Activated CD4-positive, alpha-beta T cell treated with anti-CD3 and anti-CD28 coated beads, Interleukin-2, Interleukin-4, amounts not matched to agents 100 ng/mL and 50 ng/mL, durations not matched to agents 16 hours and 8 hours (primary cell): ENCODE measurements at regions not wholly inside any gene's neighbourhood (a gene's known extent, or its start where the extent isn't known, plus 50 kb on each side); places are given as distances from the start of the nearest gene placed in this dataset.

Source experiments
- DNase-seq: peaks from one replicate; pipeline ENCODE4 v3.0.0-alpha.2; 2020; ENCODE audit warnings: low spot score

DNA sequence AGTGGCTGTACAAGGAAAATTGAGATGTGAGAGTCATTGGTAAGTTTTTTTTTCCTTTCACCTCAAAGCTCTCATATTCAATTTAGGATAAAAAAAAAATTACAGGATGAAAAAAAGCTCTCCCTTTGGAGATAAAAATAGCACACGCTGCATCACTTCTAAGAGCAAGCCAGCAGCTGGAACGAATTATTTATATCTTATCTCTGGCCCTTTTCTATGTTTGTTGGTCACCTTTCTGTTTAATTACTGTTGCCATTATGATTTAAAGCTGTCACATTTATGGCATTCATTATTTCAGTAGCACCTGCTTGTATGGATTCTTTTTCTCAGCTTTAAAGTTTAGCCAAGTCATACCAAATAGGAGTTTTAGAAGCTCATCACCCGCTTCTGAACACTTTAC, 171.6 kb upstream of the PDZRN3 start:
- no peak for DNase-seq

DNA sequence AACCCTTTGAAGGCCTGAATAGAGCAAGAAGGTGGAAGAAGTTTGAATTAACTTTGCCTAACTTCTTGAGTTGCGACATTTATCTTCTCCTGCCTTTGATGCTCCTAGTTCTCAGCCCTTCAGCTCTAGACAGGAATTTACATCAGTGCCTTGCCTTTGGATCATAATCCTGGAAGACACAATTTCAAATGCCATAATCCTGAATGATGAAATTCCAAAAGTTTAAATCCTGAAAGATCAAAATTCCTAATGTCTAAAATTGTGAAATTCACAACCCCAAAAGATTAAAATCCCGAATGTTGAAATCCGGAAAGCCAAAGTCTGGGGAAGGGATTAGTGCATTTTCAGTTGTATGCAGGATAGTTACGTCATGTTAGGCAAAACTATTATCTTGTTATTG, 166.6 kb upstream of the PDZRN3 start:
- no peak for DNase-seq

DNA sequence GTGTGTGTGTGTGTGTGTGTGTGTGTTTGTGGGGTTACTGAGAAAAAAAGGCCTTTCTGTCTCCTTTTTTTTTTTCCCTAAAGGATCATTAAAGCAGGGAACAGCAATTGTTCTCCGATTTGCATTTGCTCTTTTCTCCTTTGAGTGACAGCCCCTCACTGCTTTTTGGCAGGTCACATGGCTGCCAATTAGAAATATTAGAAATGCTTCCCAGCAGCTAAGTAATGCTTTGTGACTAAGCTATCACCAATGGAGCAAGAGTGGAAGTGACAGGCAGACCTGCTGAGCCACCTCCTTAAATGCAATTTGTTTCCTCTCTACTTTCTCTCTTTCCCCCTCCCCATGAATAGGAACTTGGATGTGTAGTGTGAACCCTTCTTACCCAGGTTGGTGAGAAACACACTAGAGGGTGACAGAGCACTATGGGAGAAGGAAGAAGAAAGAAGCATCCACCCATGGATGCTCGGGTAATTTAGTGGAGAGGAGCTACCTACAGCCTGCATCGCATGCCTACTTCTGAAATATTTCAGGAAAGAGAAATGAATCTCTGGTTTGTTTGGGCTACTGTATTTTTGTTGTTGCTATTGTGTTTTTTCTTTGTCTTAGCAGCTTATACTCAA, 165.2 kb upstream of the PDZRN3 start:
- no peak for DNase-seq

DNA sequence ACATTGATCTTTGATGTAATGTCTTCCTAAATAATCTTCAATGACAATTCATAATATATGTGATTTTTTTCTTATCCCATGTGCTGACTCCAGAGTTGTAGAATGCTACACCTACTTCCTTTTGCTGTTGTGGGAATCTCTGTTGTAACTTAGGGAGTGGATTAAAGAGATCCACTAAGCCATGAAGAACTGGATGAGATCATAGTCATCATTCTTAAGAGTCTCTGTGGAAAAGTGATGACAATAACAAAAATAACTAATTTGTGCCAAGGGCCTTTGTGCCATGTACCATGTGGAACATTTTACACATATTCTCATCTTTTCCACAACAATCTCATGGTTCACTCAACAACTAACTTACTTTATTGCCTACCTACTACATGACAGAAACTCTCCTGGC, 162.9 kb upstream of the PDZRN3 start:
- DNase-seq = no peak

DNA sequence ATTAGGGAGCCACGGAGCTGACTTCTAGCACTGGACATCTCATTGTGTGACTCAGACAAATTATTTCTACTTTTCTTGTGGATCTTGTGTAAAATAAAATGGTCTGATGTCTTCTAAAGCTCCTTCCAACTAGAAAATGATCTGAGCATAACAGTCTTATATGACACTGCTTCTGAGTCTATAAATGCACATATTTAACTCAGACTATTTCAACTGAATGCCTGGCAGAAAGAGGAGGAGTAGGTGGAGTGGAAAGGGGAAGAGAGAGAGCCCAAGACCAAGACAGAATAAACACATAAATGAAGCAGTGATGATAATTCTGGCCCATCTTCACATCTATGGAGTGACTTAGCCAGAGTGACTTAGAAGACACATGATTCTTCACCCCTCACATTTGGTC, 162.3 kb upstream of the PDZRN3 start:
- no peak for DNase-seq

DNA sequence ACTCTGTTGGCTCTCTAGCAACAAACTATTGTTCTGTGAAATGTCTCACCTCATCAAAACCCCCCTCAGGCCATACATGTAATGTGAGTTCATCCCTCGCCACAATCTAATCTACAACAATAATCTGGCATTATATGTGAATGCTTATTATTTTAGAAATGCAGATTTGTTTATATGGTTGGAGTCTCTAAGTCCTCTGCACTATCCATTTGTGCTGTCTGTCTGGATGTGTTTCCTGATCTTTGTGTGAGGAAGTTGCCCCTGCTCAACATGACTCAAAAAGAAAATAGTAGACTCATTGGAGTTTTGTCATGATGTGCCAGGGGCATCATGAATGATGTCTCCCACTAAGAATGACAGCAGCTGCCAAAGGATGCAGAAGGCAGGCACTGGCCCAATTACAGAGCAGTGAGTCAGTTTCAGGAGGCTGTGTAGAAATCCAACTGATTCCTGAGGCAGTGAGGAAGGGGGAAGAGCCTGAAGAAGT, 161.6 kb upstream of the PDZRN3 start:
- DNase-seq = no peak

DNA sequence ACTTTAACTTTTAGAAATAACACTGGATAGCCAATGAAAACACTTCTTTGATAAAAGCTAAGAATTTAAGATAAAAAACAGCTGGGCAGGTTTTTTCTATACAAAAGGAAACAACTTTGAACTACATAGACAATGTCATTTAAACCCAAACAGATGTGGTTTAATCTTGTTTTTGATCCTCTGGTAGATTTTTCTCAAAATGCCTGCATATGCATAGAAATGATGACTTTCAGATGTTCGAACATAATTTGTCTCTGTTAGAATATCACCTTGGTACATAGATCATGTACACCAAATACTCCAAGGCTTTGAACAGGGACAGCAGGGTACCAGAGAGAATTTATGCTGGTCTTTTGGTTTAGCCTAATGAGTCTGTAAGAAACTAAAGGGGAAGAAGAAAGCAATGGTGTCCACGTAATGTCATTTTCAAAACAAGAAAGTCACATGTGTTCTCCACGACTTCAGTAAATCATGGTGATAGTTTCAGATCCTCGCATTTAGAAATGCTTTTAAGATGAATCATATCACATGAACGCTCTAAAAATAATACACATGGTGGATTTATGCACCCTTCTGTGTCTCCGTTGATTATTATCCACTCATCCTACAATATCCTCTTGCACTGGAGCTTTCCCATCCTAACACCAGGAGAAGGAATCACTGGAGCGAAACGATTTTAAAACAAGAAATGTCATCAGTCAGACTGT, 160.1 kb upstream of the PDZRN3 start:
- DNase-seq = no peak

DNA sequence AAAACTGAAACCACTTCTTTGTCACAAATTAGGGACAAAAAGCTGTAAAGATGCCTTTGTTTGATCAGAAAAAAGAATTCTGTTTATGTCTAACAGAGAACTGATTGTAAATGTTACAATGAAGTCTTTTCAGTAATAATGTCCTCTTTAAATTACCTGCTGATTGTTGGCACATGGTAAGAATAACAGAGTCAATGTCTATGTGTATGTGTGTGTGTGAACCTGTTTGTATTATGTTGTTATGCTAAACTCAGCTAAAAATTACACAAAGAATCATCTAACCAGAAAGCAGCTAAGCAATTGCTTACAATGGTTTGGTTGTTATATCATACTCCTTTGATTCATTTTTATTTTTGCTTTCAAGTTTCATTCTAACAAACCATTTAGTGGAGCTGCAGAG, 159.1 kb upstream of the PDZRN3 start:
- DNase-seq = no peak

DNA sequence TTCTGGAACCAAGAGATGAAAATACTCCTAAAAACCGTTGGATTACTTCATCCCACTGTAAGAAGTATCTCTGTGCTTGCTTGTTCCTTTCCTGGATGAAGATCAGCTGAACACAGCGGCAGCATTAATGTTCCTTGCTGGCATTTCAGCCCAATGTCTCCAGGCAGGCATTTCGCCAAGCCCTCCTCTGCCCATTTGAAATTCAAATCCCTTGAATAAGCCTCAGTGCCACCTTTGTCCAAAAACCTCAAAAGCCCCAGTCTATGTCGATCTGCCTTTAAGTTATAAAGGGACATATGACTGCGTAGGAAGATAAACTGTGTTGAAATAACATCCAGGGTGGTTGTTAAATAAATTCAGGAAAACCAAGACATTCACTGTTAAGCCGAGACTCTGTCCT, 156.8 kb upstream of the PDZRN3 start:
- no peak for DNase-seq

DNA sequence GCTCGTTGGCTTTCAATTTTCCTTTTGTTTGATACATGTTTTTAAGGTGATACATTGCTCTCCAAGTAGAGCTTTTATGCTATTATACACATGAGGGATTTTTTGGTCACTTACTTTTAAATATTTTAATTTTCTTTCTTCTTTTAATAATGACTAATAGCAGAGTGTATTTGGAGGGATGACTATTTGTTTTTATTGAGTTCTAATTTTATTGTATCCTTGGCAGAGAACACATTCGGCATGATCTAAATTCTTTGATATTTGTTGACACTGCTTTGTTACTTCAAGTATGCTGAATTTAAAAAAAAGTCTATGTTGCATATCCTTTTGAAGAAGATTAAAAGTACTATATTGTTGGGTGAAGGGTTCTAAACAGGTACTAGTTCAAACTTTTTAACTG, 149.9 kb upstream of the PDZRN3 start:
- no peak for DNase-seq

DNA sequence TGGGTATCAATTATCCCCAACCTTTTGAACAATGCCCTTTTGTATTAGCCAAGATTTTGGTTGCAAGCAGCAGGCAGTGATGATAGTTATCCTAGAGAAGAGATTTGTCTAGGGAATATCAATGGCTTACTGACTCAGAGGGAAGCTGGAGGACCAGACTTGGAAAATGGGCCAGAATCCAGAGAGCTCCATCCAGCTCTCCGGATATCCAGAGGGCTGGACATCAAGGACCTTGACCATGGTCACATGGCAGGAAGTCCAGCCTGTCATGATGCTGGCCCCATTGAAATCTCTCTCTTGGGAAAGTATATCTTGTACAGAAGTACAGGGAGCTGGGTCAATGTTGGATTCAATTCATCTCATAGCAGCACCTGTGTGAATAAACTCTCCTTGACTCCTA, 148.5 kb upstream of the PDZRN3 start:
- DNase-seq = no peak

DNA sequence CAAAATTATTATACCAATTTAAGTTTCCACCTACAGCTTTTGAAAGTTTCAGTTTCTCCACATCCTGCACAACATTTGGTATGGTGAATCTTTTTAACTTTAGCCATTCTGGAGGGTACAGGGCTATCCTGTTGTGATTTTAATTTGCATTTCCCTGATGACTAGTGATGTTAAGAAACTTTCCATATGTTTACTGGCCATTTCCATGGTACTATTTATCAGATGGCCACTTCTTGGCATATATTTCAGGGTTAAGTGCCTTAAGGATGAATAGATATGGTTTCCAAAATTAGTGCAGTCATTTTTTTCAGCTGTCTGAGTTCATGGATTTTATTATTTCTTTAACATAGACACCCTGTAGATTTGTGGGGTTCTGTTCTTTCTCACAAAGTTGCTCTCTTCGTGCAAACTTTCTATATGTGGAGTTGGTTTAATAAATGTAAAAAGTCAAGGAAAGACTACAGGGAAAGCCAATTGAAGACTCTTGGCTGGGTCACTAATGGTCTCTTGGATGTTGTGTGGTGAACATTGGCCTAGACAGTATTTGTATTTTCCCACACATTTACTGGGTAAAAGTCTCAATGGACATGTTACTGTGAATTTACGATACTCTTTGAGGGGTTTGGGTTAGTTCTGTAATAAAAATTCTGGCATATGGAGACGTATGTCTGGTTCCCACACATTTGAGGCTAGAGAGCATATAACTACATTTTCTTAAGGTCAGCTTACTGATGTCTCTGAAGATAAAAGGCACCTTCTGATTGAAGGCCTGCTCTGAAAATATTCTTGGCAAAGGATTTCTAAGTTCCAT, 147.5 kb upstream of the PDZRN3 start:
- DNase-seq = no peak

DNA sequence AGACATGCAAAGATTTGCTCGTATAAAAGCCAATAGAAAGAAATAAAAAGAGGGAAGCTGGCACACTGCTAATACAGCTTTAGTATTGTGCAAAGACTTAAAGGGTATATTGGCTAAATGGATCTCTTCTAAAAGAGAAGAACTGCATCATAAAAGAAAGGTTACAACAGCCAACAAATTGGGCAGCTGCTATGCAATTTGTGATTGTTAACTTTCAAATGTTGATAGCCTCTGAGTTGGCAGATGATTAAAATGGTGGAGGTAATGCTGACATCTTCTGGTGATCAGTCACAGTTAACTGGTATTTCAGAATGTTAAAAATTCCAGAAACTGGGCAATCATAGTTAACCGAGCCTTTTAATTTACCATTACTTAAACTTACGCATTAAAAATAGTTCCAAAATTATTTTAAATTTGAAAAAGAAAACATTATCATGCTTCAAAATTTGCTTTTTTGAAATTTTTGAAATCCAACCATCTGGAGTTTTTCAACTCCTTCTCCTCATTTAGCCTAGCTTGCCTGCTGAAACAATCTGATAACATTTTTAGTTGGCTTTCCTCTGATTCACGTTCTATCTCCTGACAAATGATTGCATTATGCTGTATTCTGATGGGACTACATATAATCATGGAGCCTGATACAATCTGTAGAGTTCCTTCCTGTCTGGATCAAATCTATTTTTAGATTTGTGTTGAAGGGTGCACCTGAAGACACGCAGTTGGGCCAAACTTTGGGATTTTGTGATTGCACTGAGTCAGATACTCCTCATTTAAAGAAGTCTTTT, 144.0 kb upstream of the PDZRN3 start:
- DNase-seq = no peak

DNA sequence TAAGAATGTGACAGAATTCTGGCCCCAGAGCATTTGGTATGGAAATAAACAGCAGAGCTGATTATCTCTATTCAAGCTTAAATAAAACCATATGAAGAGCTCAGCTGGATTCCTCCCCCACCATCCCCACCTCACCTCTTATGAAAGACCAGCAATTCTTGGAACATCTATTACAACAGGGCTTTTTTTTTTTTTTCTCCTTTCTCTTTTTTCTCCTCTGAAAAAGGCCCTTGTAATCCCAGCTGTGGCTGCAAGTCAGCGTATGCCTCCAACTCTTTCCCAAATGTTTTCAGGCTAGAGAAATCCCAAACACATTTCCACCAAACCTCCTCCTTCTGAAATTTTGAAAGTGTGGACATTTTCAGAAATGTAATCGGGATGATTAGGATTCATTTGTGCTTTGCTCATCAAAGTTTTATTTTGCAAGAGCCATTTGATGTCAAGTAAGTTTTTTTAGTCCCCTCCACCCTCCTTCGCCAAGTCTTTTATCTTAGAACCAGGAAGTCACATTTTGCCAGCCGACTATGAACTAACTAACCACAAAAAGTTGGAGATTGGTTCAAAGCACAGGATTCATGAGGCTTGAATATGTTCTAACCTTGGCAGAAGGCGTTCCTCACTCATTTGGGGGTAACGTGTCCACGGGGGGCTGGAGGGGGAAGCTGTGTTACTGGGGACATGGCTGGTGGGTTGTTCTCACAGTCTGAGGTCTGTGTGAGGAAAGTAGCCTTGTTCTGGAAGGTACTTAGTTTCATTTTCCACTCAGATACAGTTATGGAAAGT, 142.0 kb upstream of the PDZRN3 start:
- no peak for DNase-seq

DNA sequence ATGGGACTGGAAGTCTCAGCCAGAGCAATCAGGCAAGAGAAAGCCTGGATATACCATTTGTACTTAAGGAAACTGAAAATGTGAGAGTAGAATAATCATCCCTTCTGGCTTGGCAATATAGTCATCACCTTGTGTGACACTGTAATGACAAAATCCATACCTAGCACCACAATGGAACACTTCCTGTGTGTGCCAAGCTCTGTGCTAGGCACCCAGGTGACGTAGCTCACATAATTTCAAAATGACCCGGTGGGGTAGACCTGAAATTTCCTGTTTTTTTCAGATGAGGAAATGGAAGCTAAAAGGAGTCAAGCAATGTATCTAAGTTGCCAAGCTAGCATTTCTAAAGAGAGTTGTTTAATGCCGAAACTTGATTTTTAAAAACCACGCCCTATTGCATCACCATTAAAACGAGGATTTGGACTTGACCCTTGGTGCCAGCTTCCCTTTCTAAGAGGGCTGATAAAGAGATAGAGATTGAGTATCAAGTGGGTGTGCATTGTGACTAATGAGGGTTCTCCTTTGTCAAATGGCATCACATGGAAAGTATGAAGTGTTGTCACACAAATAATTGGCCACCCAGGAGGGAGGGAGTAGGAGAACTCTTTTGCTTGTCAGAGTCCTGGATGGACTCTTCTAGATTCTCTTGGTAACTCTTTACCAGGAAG, 141.3 kb upstream of the PDZRN3 start:
- no peak for DNase-seq

DNA sequence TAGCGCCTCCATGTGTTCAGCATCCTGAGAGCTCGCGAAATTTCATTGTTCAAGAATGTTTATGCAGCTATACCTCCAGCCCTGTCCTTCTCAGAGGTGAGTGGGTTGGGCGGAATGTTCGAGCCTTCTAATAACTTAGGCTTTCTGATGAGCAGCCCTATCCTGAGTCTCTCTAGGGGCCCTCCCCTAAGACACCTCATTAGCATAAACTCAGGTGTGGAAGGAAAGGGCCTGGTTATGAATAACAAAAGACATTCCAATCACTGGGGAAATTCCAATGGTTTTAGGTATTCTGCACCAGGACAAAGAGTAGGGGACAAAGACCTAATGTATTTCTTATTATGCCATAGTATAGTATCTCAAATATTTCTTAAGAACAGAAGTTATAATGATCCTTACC, 138.1 kb upstream of the PDZRN3 start:
- DNase-seq = no peak

DNA sequence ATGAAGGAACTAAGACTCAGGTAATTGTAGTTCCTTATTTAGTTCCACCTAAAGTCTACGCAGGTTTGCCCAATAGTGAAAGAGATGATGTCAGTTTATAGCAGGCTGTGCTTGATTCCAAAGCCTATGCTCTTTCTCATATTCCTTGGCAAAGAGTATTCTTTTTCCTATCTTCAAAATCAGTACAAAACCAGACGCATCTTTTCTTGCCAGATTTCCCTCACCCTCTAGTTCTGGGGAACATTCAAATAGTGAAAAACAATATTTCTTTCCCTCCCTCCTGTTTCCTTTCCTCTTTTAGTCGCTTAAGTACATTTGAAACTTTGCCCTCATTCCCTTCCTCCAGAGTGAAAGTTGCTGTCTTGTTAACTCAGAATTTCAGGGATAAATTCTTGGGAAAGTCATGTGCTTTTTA, 134.6 kb upstream of the PDZRN3 start:
- DNase-seq = no peak

DNA sequence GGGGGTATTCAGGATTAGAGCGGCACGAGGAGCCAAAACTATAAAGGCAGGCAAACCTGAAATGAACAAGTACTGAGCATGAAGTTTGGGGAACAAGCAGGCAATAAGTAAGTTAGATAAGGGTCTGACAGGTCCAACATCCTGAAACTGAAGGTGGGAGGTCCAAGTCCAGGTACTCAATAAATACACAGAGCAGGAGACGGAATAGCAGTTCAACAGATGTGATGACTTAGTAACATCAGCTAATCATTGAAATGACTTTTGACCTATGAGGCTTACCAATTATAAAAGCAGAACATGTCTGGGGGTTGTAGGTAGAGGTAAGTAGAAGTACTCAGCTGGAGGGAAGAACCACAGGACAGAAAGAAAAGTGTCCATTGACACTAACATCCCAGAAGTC, 132.8 kb upstream of the PDZRN3 start:
- no peak for DNase-seq

DNA sequence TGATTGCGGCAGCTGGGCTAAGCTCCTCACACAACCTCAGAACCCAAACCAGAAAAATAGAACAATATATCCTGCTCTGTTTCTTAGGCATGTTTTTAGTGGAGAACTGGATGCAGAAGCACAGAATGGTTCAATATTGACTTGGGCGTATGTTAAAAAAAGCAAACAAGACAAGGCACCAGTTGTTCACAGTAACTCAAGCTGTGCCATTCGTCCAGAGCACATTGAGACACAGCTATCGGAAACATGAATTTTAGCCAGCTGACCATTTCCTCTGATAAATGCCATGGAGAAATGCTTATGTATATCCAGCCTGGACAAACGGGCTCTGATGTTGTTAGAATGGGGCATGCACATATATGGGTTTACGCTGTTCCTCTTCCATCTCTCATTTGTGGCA, 129.2 kb upstream of the PDZRN3 start:
- DNase-seq = no peak

DNA sequence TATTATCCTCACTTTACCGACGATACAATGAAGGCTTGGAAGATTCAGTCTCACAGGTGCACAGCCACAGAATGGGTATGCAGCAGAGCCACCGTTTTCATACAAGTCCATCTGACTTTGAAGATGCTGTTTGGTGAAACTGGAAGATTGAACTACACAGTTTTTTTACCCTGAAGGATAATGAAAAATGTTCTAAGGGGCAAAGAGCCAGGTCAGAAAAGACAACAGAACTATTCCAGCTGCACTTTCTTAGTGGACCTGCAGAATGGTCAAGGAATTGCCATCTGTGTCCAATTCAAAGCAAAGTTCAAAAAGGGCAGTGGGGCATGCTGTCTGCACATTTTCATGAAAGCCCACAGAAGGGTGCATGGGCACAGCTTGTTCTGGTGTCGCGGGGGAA, 127.6 kb upstream of the PDZRN3 start:
- no peak for DNase-seq

DNA sequence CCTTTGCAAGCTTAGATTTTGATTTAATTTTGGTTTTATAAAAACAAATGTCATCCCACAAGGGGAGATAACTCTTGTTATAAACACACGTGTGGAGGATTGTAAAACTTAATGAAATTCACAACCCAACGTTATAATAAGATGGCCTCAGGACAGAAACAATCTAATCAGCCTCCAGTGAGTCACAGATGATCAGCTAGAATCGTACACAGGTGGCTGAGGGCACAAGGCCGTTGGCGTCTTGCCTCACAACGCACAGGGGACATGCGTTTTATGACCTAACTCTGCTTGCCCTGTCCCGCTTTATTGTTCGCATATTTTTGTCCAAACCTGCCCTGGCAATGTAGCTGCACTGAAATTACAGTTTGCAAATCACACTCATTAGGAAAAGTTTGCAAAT, 121.9 kb upstream of the PDZRN3 start:
- no peak for DNase-seq
